Endothelial cell of umbilical vein (primary cell): ENCODE measurements at regions not wholly inside any gene's neighbourhood (a gene's known extent, or its start where the extent isn't known, plus 50 kb on each side); places are given as distances from the start of the nearest gene placed in this dataset.

Experiments used
- BruUV-seq: library from RNA; stranded (reverse); fragments of 400-500 nt; replicated peaks from 2 replicates; lab custom pipeline; 2021; lab: Mats Ljungman, UMichigan
- CTCF ChIA-PET: fragments of 300-600, 350-600 bp; sonication (Branson Sonifier 250); formaldehyde crosslinking; loops from one replicate; lab custom pipeline; 2021; ENCODE audit warnings: antibody characterized with exemption, inconsistent platforms; lab: Charles Lee
- POLR2A ChIA-PET: fragments of 300-600, 350-600 bp; sonication (Branson Sonifier 250); formaldehyde crosslinking; loops from one replicate; lab custom pipeline; 2021; ENCODE audit warnings: antibody characterized with exemption, inconsistent platforms; lab: Charles Lee
- DNase-seq: peaks from one replicate; pipeline ENCODE4 v3.0.0-alpha.2; 2011; ENCODE audit warnings: low read depth, low spot score
- FAIRE-seq: peaks from 2 replicates; lab custom pipeline; 2011; peaks lifted over from hg19 to GRCh38; lab: Jason Lieb, UNC
- H2AFZ ChIP-seq: 2 replicates; pipeline ENCODE4 v1.6.0; 2012; ENCODE audit warnings: low read depth, low read length, control low read depth, inconsistent platforms
- H3K27ac ChIP-seq: 2 replicates; pipeline ENCODE4 v1.5.1; 2011; ENCODE audit warnings: low read depth, mild to moderate bottlenecking, control low read depth, low read length, moderate library complexity; ENCODE audit not compliant: insufficient read depth
- H3K27me3 ChIP-seq, 2 experiments: 2 replicates each; pipeline versions ENCODE4 v1.6.0 to v1.6.1; 2011; ENCODE audit warnings: low read length in 2 of 2, mixed read lengths in 1 of 2; ENCODE audit not compliant: control insufficient read depth in 2 of 2, insufficient read depth in 2 of 2
- H3K36me3 ChIP-seq, 2 experiments: 2 replicates in 1 of 2; 3 replicates in 1 of 2; pipeline ENCODE4 v1.5.1; 2011; ENCODE audit warnings: low read length in 2 of 2, mild to moderate bottlenecking in 1 of 2, moderate library complexity in 1 of 2; ENCODE audit not compliant: control insufficient read depth in 2 of 2, insufficient read depth in 2 of 2; ENCODE audit errors: extremely low read depth in 1 of 2
- H3K4me1 ChIP-seq: 3 replicates; pipeline ENCODE4 v1.5.1; 2011; ENCODE audit warnings: mild to moderate bottlenecking, low read length; ENCODE audit not compliant: control insufficient read depth, insufficient read depth; ENCODE audit errors: extremely low read depth
- H3K4me2 ChIP-seq: 2 replicates; pipeline ENCODE4 v1.6.1; 2011; ENCODE audit warnings: low read length, control low read depth, mixed read lengths; ENCODE audit not compliant: insufficient read depth
- H3K4me3 ChIP-seq, 3 experiments: fragments of 200-600 bp in 1 of 3; sonication (generic), shearing (Covaris generic) in 1 of 3; replicated peaks in 1 of 3; 2 replicates each; pipeline ENCODE4 v1.5.1; 2011 to 2016; ENCODE audit warnings: control low read depth in 3 of 3, low read length in 3 of 3, mild to moderate bottlenecking in 2 of 3, inconsistent platforms in 1 of 3, low read depth in 1 of 3, moderate library complexity in 1 of 3; ENCODE audit not compliant: insufficient read depth in 1 of 3
- H3K79me2 ChIP-seq: 2 replicates; pipeline ENCODE4 v1.6.0; 2012; ENCODE audit warnings: low read length, inconsistent platforms; ENCODE audit not compliant: control insufficient read depth, insufficient read depth
- H3K9ac ChIP-seq: replicated peaks from 2 replicates; pipeline ENCODE3; 2011; ENCODE audit warnings: low read length, control low read depth; ENCODE audit not compliant: insufficient read depth; ENCODE audit errors: extremely low read depth
- H3K9me1 ChIP-seq: replicated peaks from 3 replicates; pipeline ENCODE4 v1.6.0; 2011; ENCODE audit warnings: mild to moderate bottlenecking, low read length; ENCODE audit not compliant: control insufficient read depth, insufficient read depth; ENCODE audit errors: extremely low read depth
- H3K9me3 ChIP-seq: replicated peaks from 2 replicates; pipeline ENCODE4 v1.5.1; 2012; ENCODE audit warnings: low read length, inconsistent platforms; ENCODE audit not compliant: control insufficient read depth, insufficient read depth
- H4K20me1 ChIP-seq: replicated peaks from 2 replicates; pipeline ENCODE3; 2011; ENCODE audit warnings: mild to moderate bottlenecking, low read length; ENCODE audit not compliant: control insufficient read depth, insufficient read depth; ENCODE audit errors: extremely low read depth
- EZH2 ChIP-seq: IDR thresholded peaks from 2 replicates; pipeline ENCODE4 v1.6.1; 2012; ENCODE audit warnings: borderline replicate concordance, low read depth, mild to moderate bottlenecking, moderate library complexity, low read length, inconsistent platforms; ENCODE audit not compliant: severe bottlenecking
- FOS ChIP-seq: IDR thresholded peaks from 2 replicates; pipeline ENCODE4 v1.6.1; 2011; ENCODE audit warnings: mild to moderate bottlenecking, low read length, moderate library complexity, borderline replicate concordance; ENCODE audit not compliant: insufficient read depth
- GATA2 ChIP-seq: IDR thresholded peaks from 2 replicates; pipeline ENCODE4 v1.7.0; 2011; ENCODE audit warnings: low read depth, mild to moderate bottlenecking, moderate library complexity, mixed read lengths, low read length; ENCODE audit not compliant: insufficient read length, insufficient read depth
- JUN ChIP-seq: IDR thresholded peaks from 2 replicates; pipeline ENCODE4 v1.6.1; 2011; ENCODE audit warnings: borderline replicate concordance, low read depth; ENCODE audit not compliant: insufficient read length, insufficient read depth
- MYC ChIP-seq: IDR thresholded peaks from one replicate; pipeline ENCODE4 v1.6.1; 2011; ENCODE audit warnings: mild to moderate bottlenecking, low read depth, low read length
- POLR2A ChIP-seq: IDR thresholded peaks from 2 replicates; pipeline ENCODE4 v1.6.1; 2012; ENCODE audit warnings: low read depth, mild to moderate bottlenecking, control low read depth, low read length
- POLR2AphosphoS5 ChIP-seq: IDR thresholded peaks from 2 replicates; pipeline ENCODE4 v1.6.1; 2012; ENCODE audit warnings: low read depth, mild to moderate bottlenecking, control low read depth, low read length, moderate library complexity; ENCODE audit not compliant: insufficient read depth
- dilution Hi-C: fragments of 300-500 bp; cut with MboI; formaldehyde crosslinking; loops from one replicate; pipeline ENCODE4 v1.15.0; 2019; ENCODE audit warnings: low sequenced_read_pairs; ENCODE audit not compliant: extremely low pct_ligation_motif_present
- intact Hi-C: fragments of 100-400 bp; cut with micrococcal nuclease; formaldehyde crosslinking; loops from one replicate; pipeline ENCODE4 v1.10.0; 2022
- TF ChIP-seq, protein P1 (sequence below): IDR thresholded peaks from 2 replicates; pipeline ENCODE4 v1.6.1; 2011; ENCODE audit not compliant: insufficient read depth, insufficient read length
- TF ChIP-seq, protein P2 (sequence below), 2 donors: IDR thresholded peaks; 1 replicate in 1 of 2; 2 replicates in 1 of 2; pipeline ENCODE4 v1.5.1; 2011; ENCODE audit warnings: low read length in 2 of 2, mild to moderate bottlenecking in 2 of 2, moderate library complexity in 2 of 2, control low read depth in 1 of 2, inconsistent platforms in 1 of 2, low read depth in 1 of 2; ENCODE audit not compliant: insufficient read depth in 1 of 2; ENCODE audit errors: extremely low read depth in 1 of 2

DNA sequence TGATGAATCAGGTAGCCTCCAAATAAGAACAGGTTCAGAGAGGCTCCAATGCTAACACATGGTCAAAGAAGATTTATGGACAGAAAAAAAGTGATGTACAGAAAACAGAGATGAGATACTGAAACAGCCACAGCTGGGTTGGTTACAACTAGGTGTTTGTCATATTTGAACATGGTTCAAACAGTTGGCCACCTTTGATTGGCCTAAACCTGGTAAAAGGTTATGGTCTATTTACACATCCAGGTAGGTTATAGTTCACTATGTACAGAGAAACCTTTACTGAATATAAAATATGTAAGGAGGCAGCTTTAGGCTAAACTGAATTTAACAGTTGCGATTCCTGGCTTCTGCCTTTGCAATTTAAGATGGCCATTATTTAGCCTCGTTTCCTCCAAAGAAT, 134.0 kb upstream of the ZNF366 start:
- H3K27me3 ChIP-seq = no peaks in the 10 kb centered on the region
- H3K9me1 ChIP-seq = no peaks in the 10 kb centered on the region
- FAIRE-seq = no peak
- intact Hi-C loops = no loop called here
- H2AFZ ChIP-seq = no peak overlapping the region
- no peak overlapping the region for H3K9ac ChIP-seq
- H3K4me1 ChIP-seq = no peaks in the 10 kb centered on the region
- H4K20me1 ChIP-seq = no peaks in the 10 kb centered on the region
- no peaks in the 10 kb centered on the region for H3K79me2 ChIP-seq
- no peaks in the 10 kb centered on the region for H3K36me3 ChIP-seq
- dilution Hi-C loops = no loop called here
- no peak for DNase-seq
- H3K27ac ChIP-seq = no peak overlapping the region
- TF ChIP-seq, protein P1, sequence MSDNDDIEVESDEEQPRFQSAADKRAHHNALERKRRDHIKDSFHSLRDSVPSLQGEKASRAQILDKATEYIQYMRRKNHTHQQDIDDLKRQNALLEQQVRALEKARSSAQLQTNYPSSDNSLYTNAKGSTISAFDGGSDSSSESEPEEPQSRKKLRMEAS = no peak
- TF ChIP-seq POLR2A = no peak
- no peak for TF ChIP-seq JUN
- TF ChIP-seq POLR2AphosphoS5 = no peak
- TF ChIP-seq, protein P2, sequence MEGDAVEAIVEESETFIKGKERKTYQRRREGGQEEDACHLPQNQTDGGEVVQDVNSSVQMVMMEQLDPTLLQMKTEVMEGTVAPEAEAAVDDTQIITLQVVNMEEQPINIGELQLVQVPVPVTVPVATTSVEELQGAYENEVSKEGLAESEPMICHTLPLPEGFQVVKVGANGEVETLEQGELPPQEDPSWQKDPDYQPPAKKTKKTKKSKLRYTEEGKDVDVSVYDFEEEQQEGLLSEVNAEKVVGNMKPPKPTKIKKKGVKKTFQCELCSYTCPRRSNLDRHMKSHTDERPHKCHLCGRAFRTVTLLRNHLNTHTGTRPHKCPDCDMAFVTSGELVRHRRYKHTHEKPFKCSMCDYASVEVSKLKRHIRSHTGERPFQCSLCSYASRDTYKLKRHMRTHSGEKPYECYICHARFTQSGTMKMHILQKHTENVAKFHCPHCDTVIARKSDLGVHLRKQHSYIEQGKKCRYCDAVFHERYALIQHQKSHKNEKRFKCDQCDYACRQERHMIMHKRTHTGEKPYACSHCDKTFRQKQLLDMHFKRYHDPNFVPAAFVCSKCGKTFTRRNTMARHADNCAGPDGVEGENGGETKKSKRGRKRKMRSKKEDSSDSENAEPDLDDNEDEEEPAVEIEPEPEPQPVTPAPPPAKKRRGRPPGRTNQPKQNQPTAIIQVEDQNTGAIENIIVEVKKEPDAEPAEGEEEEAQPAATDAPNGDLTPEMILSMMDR (IDR thresholded peaks at IDR 0.05; ENCODE audit: extremely low read depth in 1 of 2, insufficient read depth in 1 of 2, low read depth in 1 of 2, low read length in 2 of 2) = no peak
- TF ChIP-seq EZH2 = no peak
- no peak for TF ChIP-seq MYC
- TF ChIP-seq FOS = no peak
- TF ChIP-seq GATA2 = no peak
- CTCF ChIA-PET = interaction anchor here (2.1 kb wide), 1 partner anchor 178 kb away, joined by 5 read pairs; no protein-coding TSS in a partner anchor
- no TSS peak for BruUV-seq
- POLR2A ChIA-PET = no interaction called here
- H3K4me3 ChIP-seq = no peak overlapping the region
- no peaks in the 10 kb centered on the region for H3K9me3 ChIP-seq
- H3K4me2 ChIP-seq = no peak overlapping the region
